C4-2B (cell line): ENCODE measurements at regions not wholly inside any gene's neighbourhood (a gene's known extent, or its start where the extent isn't known, plus 50 kb on each side); places are given as distances from the start of the nearest gene placed in this dataset.

ENCODE experiments used
- CTCF ChIP-seq: fragments of 450-650 bp; conservative IDR thresholded peaks from 2 replicates; pipeline ENCODE4 v1.5.1; 2017; ENCODE audit warnings: mild to moderate bottlenecking
- ZFX ChIP-seq: fragments of 450-650 bp; IDR thresholded peaks from 2 replicates; pipeline ENCODE4 v1.6.1; 2017

- no peak for TF ChIP-seq CTCF
- no peak for TF ChIP-seq ZFX
Observed at GRCh38 chr7:33728873-33729551, 176.3 kb upstream of the BMPER start.
